MCF 10A (cell line): ENCODE measurements at regions not wholly inside any gene's neighbourhood (a gene's known extent, or its start where the extent isn't known, plus 50 kb on each side); places are given as distances from the start of the nearest gene placed in this dataset.
"Not testable (repeated sequence)": the region's sequence is repeated elsewhere in the genome, so short reads cannot be mapped to it uniquely, and the experiment has no call there.

Experiments
- BruUV-seq: library from RNA; stranded (reverse); fragments of 400-500 nt; replicated peaks from 2 replicates; lab custom pipeline; 2021; lab: Mats Ljungman, UMichigan
- CTCF ChIA-PET: fragments of 300-600 bp; sonication (Branson Sonifier 250); formaldehyde crosslinking; extraction: SDS; loops from one replicate; lab custom pipeline; 2021; ENCODE audit warnings: antibody characterized with exemption, inconsistent platforms; lab: Yijun Ruan, JAX
- POLR2A ChIA-PET: fragments of 300-600, 350-650 bp; sonication (Branson Sonifier 250); formaldehyde crosslinking; extraction: SDS; loops from one replicate; lab custom pipeline; 2020; ENCODE audit warnings: antibody characterized with exemption, inconsistent platforms; lab: Yijun Ruan, JAX
- DNase-seq: peaks from one replicate; pipeline ENCODE4 v3.0.0-alpha.2; 2018; ENCODE audit not compliant: unreplicated experiment
- H3K27ac Mint-ChIP-seq: one replicate; pipeline ENCODE4 v1.8.0; 2022; ENCODE audit warnings: mild to moderate bottlenecking, low read depth, mixed read lengths; ENCODE audit not compliant: unreplicated experiment
- H3K27me3 Mint-ChIP-seq: one replicate; pipeline ENCODE4 v1.8.0; 2022; ENCODE audit warnings: mixed read lengths; ENCODE audit not compliant: insufficient read depth, unreplicated experiment
- H3K36me3 Mint-ChIP-seq: one replicate; pipeline ENCODE4 v1.8.0; 2022; ENCODE audit warnings: mild to moderate bottlenecking, moderate library complexity, mixed read lengths; ENCODE audit not compliant: insufficient read depth, unreplicated experiment
- H3K4me1 Mint-ChIP-seq: one replicate; pipeline ENCODE4 v1.8.0; 2022; ENCODE audit warnings: mixed read lengths; ENCODE audit not compliant: insufficient read depth, unreplicated experiment
- H3K4me3 Mint-ChIP-seq: one replicate; pipeline ENCODE4 v1.8.0; 2022; ENCODE audit warnings: mild to moderate bottlenecking, moderate library complexity, mixed read lengths; ENCODE audit not compliant: unreplicated experiment
- H3K9me3 Mint-ChIP-seq: one replicate; pipeline ENCODE4 v1.8.0; 2022; ENCODE audit warnings: mixed read lengths; ENCODE audit not compliant: unreplicated experiment
- intact Hi-C: fragments of 100-400 bp; cut with micrococcal nuclease; formaldehyde crosslinking; loops from 2 replicates; pipeline ENCODE4 v1.14.1; 2022
- TF ChIP-seq, protein P1 (sequence below): fragments of 200-600 bp; IDR thresholded peaks from one replicate; pipeline ENCODE4 v1.8.0; 2022; ENCODE audit warnings: antibody characterized with exemption, mild to moderate bottlenecking; ENCODE audit not compliant: unreplicated experiment

DNA sequence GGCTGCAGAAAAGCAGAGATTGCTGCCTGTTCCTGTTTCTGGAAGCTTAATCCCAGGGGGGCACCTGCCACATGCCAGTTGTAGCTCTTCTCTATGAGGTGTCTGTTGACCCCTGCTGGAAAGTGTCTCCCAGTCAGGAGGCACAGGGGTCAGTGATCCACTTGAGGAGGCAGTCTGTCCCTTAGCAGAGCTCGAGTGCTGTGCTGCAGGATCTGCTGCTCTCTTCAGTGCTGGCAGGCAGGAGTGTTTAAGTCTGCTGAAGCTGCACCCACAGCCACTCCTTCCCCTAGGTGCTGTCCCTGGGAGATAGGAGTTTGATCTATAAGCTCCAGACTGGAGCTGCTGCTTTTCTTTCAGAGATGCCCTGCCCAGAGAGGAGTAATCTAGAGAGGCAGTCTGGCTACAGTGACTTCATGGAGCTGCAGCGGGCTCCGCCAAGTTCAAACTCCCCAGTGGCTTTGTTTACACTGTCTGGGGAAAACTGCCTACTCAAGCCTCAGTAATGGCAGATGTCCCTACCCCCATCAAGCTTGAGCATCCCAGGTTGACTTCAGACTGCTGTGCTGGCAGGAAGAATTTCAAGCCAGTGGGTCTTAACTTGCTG, 57.6 kb upstream of the CROT start:
- Mint-ChIP-seq H3K36me3 (no peaks in the 10 kb centered on the region), H3K27ac (no peak overlapping the region), H3K9me3 (no peaks in the 10 kb centered on the region), H3K4me3 (no peak overlapping the region), H3K4me1 (no peaks in the 10 kb centered on the region), H3K27me3 (no peaks in the 10 kb centered on the region)
- ChIA-PET CTCF (interaction anchor here (0.6 to 1.2 kb wide), 3 partner anchors 52 to 323 kb away, joined by 3 read pairs; no protein-coding TSS in a partner anchor), POLR2A (no interaction called here)
- no peak for DNase-seq
- TF ChIP-seq, protein P1, sequence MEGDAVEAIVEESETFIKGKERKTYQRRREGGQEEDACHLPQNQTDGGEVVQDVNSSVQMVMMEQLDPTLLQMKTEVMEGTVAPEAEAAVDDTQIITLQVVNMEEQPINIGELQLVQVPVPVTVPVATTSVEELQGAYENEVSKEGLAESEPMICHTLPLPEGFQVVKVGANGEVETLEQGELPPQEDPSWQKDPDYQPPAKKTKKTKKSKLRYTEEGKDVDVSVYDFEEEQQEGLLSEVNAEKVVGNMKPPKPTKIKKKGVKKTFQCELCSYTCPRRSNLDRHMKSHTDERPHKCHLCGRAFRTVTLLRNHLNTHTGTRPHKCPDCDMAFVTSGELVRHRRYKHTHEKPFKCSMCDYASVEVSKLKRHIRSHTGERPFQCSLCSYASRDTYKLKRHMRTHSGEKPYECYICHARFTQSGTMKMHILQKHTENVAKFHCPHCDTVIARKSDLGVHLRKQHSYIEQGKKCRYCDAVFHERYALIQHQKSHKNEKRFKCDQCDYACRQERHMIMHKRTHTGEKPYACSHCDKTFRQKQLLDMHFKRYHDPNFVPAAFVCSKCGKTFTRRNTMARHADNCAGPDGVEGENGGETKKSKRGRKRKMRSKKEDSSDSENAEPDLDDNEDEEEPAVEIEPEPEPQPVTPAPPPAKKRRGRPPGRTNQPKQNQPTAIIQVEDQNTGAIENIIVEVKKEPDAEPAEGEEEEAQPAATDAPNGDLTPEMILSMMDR: no peak
- intact Hi-C loops: no loop called here
- no TSS peak for BruUV-seq

DNA sequence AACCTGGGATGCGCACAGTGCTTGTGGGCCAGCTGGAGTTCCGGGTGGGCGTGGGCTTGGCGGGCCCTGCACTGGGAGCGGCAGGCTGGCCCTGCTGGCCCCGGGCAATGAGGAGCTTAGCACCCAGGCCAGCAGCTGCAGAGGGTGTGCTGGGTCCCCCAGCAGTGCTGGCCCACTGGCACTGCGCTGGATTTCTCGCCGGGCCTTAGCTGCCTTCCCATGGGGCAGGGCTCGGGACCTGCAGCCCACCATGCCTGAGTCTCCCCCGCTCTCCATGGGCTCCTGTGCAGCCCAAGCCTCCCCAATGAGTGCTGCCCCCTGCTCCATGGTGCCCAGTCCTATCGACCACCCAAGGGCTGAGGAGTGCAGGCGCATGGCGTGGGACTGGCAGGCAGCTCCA, 56.7 kb upstream of the CROT start:
- POLR2A ChIA-PET, intact Hi-C loops, H3K27ac Mint-ChIP-seq, DNase-seq, H3K27me3 Mint-ChIP-seq, BruUV-seq, H3K4me3 Mint-ChIP-seq, H3K36me3 Mint-ChIP-seq, CTCF ChIA-PET, H3K9me3 Mint-ChIP-seq, H3K4me1 Mint-ChIP-seq: not testable (repeated sequence)

DNA sequence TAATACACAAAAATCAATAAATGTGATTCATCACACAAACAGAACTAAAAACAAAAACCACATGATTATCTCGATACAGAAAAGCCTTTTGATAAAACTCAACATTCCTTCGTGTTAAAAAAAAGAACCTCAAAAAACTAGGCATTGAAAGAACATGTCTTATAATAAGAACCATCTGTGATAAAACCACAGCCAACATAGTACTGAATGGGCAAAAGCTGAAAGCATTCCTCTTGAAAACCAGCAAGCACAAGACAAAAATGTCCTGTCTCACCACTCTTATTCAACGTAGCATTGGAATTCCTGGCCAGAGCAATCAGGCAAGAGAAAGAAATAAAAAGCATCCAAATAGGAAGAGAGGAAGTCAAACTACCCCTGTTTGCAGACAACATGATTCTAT, 49.9 kb upstream of the CROT start:
- peaks cover 18% of the 10 kb centered on the region for H3K9me3 Mint-ChIP-seq
- H3K27me3 Mint-ChIP-seq, intact Hi-C loops, POLR2A ChIA-PET, DNase-seq, H3K4me3 Mint-ChIP-seq, BruUV-seq, H3K27ac Mint-ChIP-seq, H3K4me1 Mint-ChIP-seq, H3K36me3 Mint-ChIP-seq: not testable (repeated sequence)
- CTCF ChIA-PET: interaction anchor here (0.7 kb wide), 1 partner anchor 900 kb away, joined by 4 read pairs; no protein-coding TSS in a partner anchor
